ENCODE measurements at regions not wholly inside any gene's neighbourhood (a gene's known extent, or its start where the extent isn't known, plus 50 kb on each side); places are given as distances from the start of the nearest gene placed in this dataset.

GRCh38 chr16:63813862-63814261 is 1308.0 kb downstream of the CDH11 start:
- no peak for DNase-seq
- no peaks in the 10 kb centered on the region for H3K9me3 ChIP-seq (ENCODE audit: low read length)
- ChIA-PET POLR2A (no interaction called here), CTCF (no interaction called here)
- H3K36me3 Mint-ChIP-seq, result no peaks in the 10 kb centered on the region
- no peak overlapping the region for H3K4me3 Mint-ChIP-seq
- H3K36me3 ChIP-seq (ENCODE audit: insufficient read depth, low read length), result no peaks in the 10 kb centered on the region
- H3K27me3 ChIP-seq (ENCODE audit: insufficient read depth, low read length, poor library complexity, severe bottlenecking), result no peaks in the 10 kb centered on the region
- no peak overlapping the region for H3K27ac Mint-ChIP-seq
- no peaks in the 10 kb centered on the region for H3K4me1 ChIP-seq (ENCODE audit: insufficient read depth, low read length)
- no peaks in the 10 kb centered on the region for H3K27me3 Mint-ChIP-seq
- no peak overlapping the region for H3K27ac ChIP-seq (ENCODE audit: low read depth, low read length)
- H3K9me3 Mint-ChIP-seq, result peaks cover 11 to 42% (median 17%) of the 10 kb centered on the region in 5 donors
- H3K4me1 Mint-ChIP-seq, result no peaks in the 10 kb centered on the region
- no peak overlapping the region for H3K4me3 ChIP-seq (ENCODE audit: low read length)

GRCh38 chr16:63808730-63809129 is 1313.1 kb downstream of the CDH11 start:
- DNase-seq, result no peak
- ChIA-PET CTCF (no interaction called here), POLR2A (no interaction called here)
- Mint-ChIP-seq H3K27me3 (no peaks in the 10 kb centered on the region), H3K4me1 (no peaks in the 10 kb centered on the region), H3K4me3 (no peak overlapping the region), H3K36me3 (no peaks in the 10 kb centered on the region), H3K27ac (no peak overlapping the region), H3K9me3 (peaks cover 8 to 35% (median 12%) of the 10 kb centered on the region in 5 donors)
- Histone ChIP-seq H3K27ac (ENCODE audit: low read depth, low read length) (no peak overlapping the region), H3K36me3 (ENCODE audit: insufficient read depth, low read length) (no peaks in the 10 kb centered on the region), H3K4me3 (ENCODE audit: low read length) (no peak overlapping the region), H3K9me3 (ENCODE audit: low read length) (no peaks in the 10 kb centered on the region), H3K27me3 (ENCODE audit: insufficient read depth, low read length, poor library complexity, severe bottlenecking) (no peaks in the 10 kb centered on the region), H3K4me1 (ENCODE audit: insufficient read depth, low read length) (no peaks in the 10 kb centered on the region)

GRCh38 chr16:63806794-63807506 is 1314.9 kb downstream of the CDH11 start:
- Mint-ChIP-seq H3K27ac (no peak overlapping the region), H3K4me1 (no peaks in the 10 kb centered on the region)
- CTCF ChIA-PET, result no interaction called here

GRCh38 chr16:63804126-63804525 is 1317.7 kb downstream of the CDH11 start:
- DNase-seq, result no peak
- no peaks in the 10 kb centered on the region for H3K27me3 Mint-ChIP-seq
- H3K4me3 Mint-ChIP-seq, result no peak overlapping the region
- Histone ChIP-seq H3K9me3 (ENCODE audit: low read length) (no peaks in the 10 kb centered on the region), H3K27ac (ENCODE audit: low read depth, low read length) (no peak overlapping the region), H3K36me3 (ENCODE audit: insufficient read depth, low read length) (no peaks in the 10 kb centered on the region), H3K27me3 (ENCODE audit: insufficient read depth, low read length, poor library complexity, severe bottlenecking) (no peaks in the 10 kb centered on the region), H3K4me1 (ENCODE audit: insufficient read depth, low read length) (no peaks in the 10 kb centered on the region), H3K4me3 (ENCODE audit: low read length) (no peak overlapping the region)
- H3K4me1 Mint-ChIP-seq, result no peaks in the 10 kb centered on the region
- H3K36me3 Mint-ChIP-seq, result no peaks in the 10 kb centered on the region
- no peak overlapping the region for H3K27ac Mint-ChIP-seq
- CTCF ChIA-PET, result no interaction called here
- peaks cover 8 to 32% (median 15%) of the 10 kb centered on the region in 5 donors for H3K9me3 Mint-ChIP-seq
- POLR2A ChIA-PET, result no interaction called here

More at GRCh38 chr16:63806794-63807506, 1314.9 kb downstream of the CDH11 start:
- Mint-ChIP-seq H3K36me3 (no peaks in the 10 kb centered on the region), H3K4me3 (no peak overlapping the region), H3K9me3 (peaks cover 4 to 24% (median 13%) of the 10 kb centered on the region in 5 donors), H3K27me3 (no peaks in the 10 kb centered on the region)
- DNase-seq, result no peak
- no peak overlapping the region for H3K4me3 ChIP-seq (ENCODE audit: low read length)
- no peaks in the 10 kb centered on the region for H3K9me3 ChIP-seq (ENCODE audit: low read length)
- H3K27me3 ChIP-seq (ENCODE audit: insufficient read depth, low read length, poor library complexity, severe bottlenecking), result no peaks in the 10 kb centered on the region
- no peaks in the 10 kb centered on the region for H3K4me1 ChIP-seq (ENCODE audit: insufficient read depth, low read length)
- no peak overlapping the region for H3K27ac ChIP-seq (ENCODE audit: low read depth, low read length)
- POLR2A ChIA-PET, result no interaction called here
- H3K36me3 ChIP-seq (ENCODE audit: insufficient read depth, low read length), result no peaks in the 10 kb centered on the region

- no peaks in the 10 kb centered on the region for H3K27me3 ChIP-seq (ENCODE audit: insufficient read depth, low read length, poor library complexity, severe bottlenecking)
- H3K4me1 ChIP-seq (ENCODE audit: insufficient read depth, low read length), result no peaks in the 10 kb centered on the region
- ChIA-PET CTCF (no interaction called here), POLR2A (no interaction called here)
- H3K36me3 ChIP-seq (ENCODE audit: insufficient read depth, low read length), result no peaks in the 10 kb centered on the region
- H3K9me3 ChIP-seq (ENCODE audit: low read length), result no peaks in the 10 kb centered on the region
- Mint-ChIP-seq H3K9me3 (peaks cover 17 to 41% (median 22%) of the 10 kb centered on the region in 5 donors), H3K4me1 (no peaks in the 10 kb centered on the region), H3K27ac (no peak overlapping the region), H3K4me3 (no peak overlapping the region), H3K36me3 (no peaks in the 10 kb centered on the region), H3K27me3 (no peaks in the 10 kb centered on the region)
- DNase-seq, result no peak
- no peak overlapping the region for H3K4me3 ChIP-seq (ENCODE audit: low read length)
- H3K27ac ChIP-seq (ENCODE audit: low read depth, low read length), result no peak overlapping the region
Observed at GRCh38 chr16:63789603-63790002, 1332.3 kb downstream of the CDH11 start.

- Mint-ChIP-seq H3K9me3 (peaks cover 17 to 59% (median 23%) of the 10 kb centered on the region in 5 donors), H3K27ac (no peak overlapping the region), H3K4me3 (no peak overlapping the region), H3K27me3 (no peaks in the 10 kb centered on the region), H3K36me3 (no peaks in the 10 kb centered on the region), H3K4me1 (no peaks in the 10 kb centered on the region)
- DNase-seq, result no peak
- Histone ChIP-seq H3K36me3 (ENCODE audit: insufficient read depth, low read length) (no peaks in the 10 kb centered on the region), H3K9me3 (ENCODE audit: low read length) (no peaks in the 10 kb centered on the region), H3K4me3 (ENCODE audit: low read length) (no peak overlapping the region), H3K27ac (ENCODE audit: low read depth, low read length) (no peak overlapping the region), H3K27me3 (ENCODE audit: insufficient read depth, low read length, poor library complexity, severe bottlenecking) (no peaks in the 10 kb centered on the region), H3K4me1 (ENCODE audit: insufficient read depth, low read length) (no peaks in the 10 kb centered on the region)
- POLR2A ChIA-PET, result no interaction called here
- CTCF ChIA-PET, result no interaction called here
Observed at GRCh38 chr16:63787014-63787413, 1334.8 kb downstream of the CDH11 start.

- Mint-ChIP-seq H3K27ac (no peak overlapping the region), H3K4me3 (no peak overlapping the region), H3K27me3 (no peaks in the 10 kb centered on the region), H3K4me1 (no peaks in the 10 kb centered on the region), H3K36me3 (no peaks in the 10 kb centered on the region), H3K9me3 (peaks cover 19 to 60% (median 23%) of the 10 kb centered on the region in 5 donors)
- H3K27me3 ChIP-seq (ENCODE audit: insufficient read depth, low read length, poor library complexity, severe bottlenecking), result no peaks in the 10 kb centered on the region
- H3K36me3 ChIP-seq (ENCODE audit: insufficient read depth, low read length), result no peaks in the 10 kb centered on the region
- ChIA-PET POLR2A (no interaction called here), CTCF (no interaction called here)
- no peak overlapping the region for H3K4me3 ChIP-seq (ENCODE audit: low read length)
- no peak for DNase-seq
- H3K4me1 ChIP-seq (ENCODE audit: insufficient read depth, low read length), result no peaks in the 10 kb centered on the region
- no peaks in the 10 kb centered on the region for H3K9me3 ChIP-seq (ENCODE audit: low read length)
- H3K27ac ChIP-seq (ENCODE audit: low read depth, low read length), result no peak overlapping the region
Observed at GRCh38 chr16:63785170-63785569, 1336.7 kb downstream of the CDH11 start.

GRCh38 chr16:63776437-63776836 is 1345.4 kb downstream of the CDH11 start:
- Mint-ChIP-seq H3K36me3 (no peaks in the 10 kb centered on the region), H3K4me1 (no peaks in the 10 kb centered on the region), H3K27ac (no peak overlapping the region), H3K9me3 (peaks cover 6 to 39% (median 19%) of the 10 kb centered on the region in 5 donors), H3K27me3 (no peaks in the 10 kb centered on the region), H3K4me3 (no peak overlapping the region)
- Histone ChIP-seq H3K4me1 (ENCODE audit: insufficient read depth, low read length) (no peaks in the 10 kb centered on the region), H3K4me3 (ENCODE audit: low read length) (no peak overlapping the region), H3K36me3 (ENCODE audit: insufficient read depth, low read length) (no peaks in the 10 kb centered on the region), H3K27ac (ENCODE audit: low read depth, low read length) (no peak overlapping the region), H3K9me3 (ENCODE audit: low read length) (no peaks in the 10 kb centered on the region), H3K27me3 (ENCODE audit: insufficient read depth, low read length, poor library complexity, severe bottlenecking) (no peaks in the 10 kb centered on the region)
- POLR2A ChIA-PET, result no interaction called here
- DNase-seq, result no peak
- CTCF ChIA-PET, result no interaction called here

Measured in CD8-positive, alpha-beta memory T cell (primary cell).